OCI-LY7 (cell line): ENCODE measurements at regions not wholly inside any gene's neighbourhood (a gene's known extent, or its start where the extent isn't known, plus 50 kb on each side); places are given as distances from the start of the nearest gene placed in this dataset.

Experiments used
- BruUV-seq: library from RNA; stranded (reverse); fragments of 400-500 nt; replicated peaks from 2 replicates; lab custom pipeline; 2021; lab: Mats Ljungman, UMichigan
- CTCF ChIA-PET: fragments of 300-600 bp; sonication (Branson Sonifier 250); formaldehyde crosslinking; loops from one replicate; lab custom pipeline; 2022; ENCODE audit warnings: antibody characterized with exemption; ENCODE audit not compliant: unreplicated experiment; lab: Charles Lee
- POLR2A ChIA-PET: fragments of 300-600 bp; sonication (Branson Sonifier 250); formaldehyde crosslinking; loops from one replicate; lab custom pipeline; 2022; ENCODE audit warnings: antibody characterized with exemption; lab: Charles Lee
- DNase-seq: peaks from one replicate; pipeline ENCODE4 v3.0.0-alpha.2; 2015; ENCODE audit warnings: low spot score
- H2AFZ ChIP-seq: fragments of 200-600 bp; sonication (generic), shearing (Covaris generic); 2 replicates; pipeline ENCODE4 v1.6.1; 2014; ENCODE audit warnings: mild to moderate bottlenecking, antibody characterized with exemption, low read length, moderate library complexity
- H3K27ac ChIP-seq: fragments of 200-600 bp; sonication (generic); 2 replicates; pipeline ENCODE4 v1.5.1; 2014; ENCODE audit warnings: mixed run types, low read depth, mild to moderate bottlenecking, moderate library complexity, low read length, inconsistent platforms; ENCODE audit not compliant: poor library complexity, severe bottlenecking
- H3K36me3 ChIP-seq: fragments of 200-600 bp; sonication (generic); 2 replicates; pipeline ENCODE4 v1.6.1; 2014; ENCODE audit warnings: mild to moderate bottlenecking, antibody characterized with exemption, low read length, moderate library complexity, mixed read lengths; ENCODE audit not compliant: insufficient read depth
- H3K4me1 ChIP-seq: fragments of 200-600 bp; sonication (generic); 2 replicates; pipeline ENCODE4 v1.5.1; 2014; ENCODE audit warnings: mild to moderate bottlenecking, low read length; ENCODE audit not compliant: insufficient read depth, poor library complexity, severe bottlenecking
- H3K4me2 ChIP-seq: fragments of 200-600 bp; sonication (generic); 2 replicates; pipeline ENCODE4 v1.6.1; 2014; ENCODE audit warnings: mild to moderate bottlenecking, low read length
- H3K4me3 ChIP-seq: fragments of 200-600 bp; sonication (generic); 2 replicates; pipeline ENCODE4 v1.5.1; 2014; ENCODE audit warnings: mild to moderate bottlenecking, low read depth, low read length; ENCODE audit not compliant: poor library complexity, severe bottlenecking
- H3K79me2 ChIP-seq: fragments of 200-600 bp; sonication (generic); 2 replicates; pipeline ENCODE4 v1.6.1; 2016; ENCODE audit warnings: low read depth, mild to moderate bottlenecking, low read length, moderate library complexity, mixed read lengths; ENCODE audit not compliant: insufficient read depth
- H3K9me2 ChIP-seq: fragments of 200-600 bp; sonication (generic); 2 replicates; pipeline ENCODE4 v1.6.1; 2016; ENCODE audit warnings: mild to moderate bottlenecking, low read length, mixed read lengths; ENCODE audit not compliant: insufficient read depth
- H3K9me3 ChIP-seq: fragments of 200-600 bp; sonication (generic); 2 replicates; pipeline ENCODE4 v1.6.1; 2014; ENCODE audit warnings: mild to moderate bottlenecking, mixed run types, low read length, mixed read lengths
- H4K20me1 ChIP-seq: fragments of 200-600 bp; sonication (generic); 2 replicates; pipeline ENCODE4 v1.6.1; 2014; ENCODE audit warnings: mild to moderate bottlenecking, antibody characterized with exemption, low read length, moderate library complexity, mixed read lengths; ENCODE audit not compliant: insufficient read depth
- CTCF ChIP-seq: fragments of 200-600 bp; sonication (generic); conservative IDR thresholded peaks from 2 replicates; pipeline ENCODE4 v1.5.1; 2014; ENCODE audit warnings: mild to moderate bottlenecking, antibody characterized with exemption, low read length, moderate library complexity, mixed read lengths
- EZH2phosphoT487 ChIP-seq: fragments of 200-600 bp; sonication (generic); IDR thresholded peaks from 2 replicates; pipeline ENCODE4 v1.6.1; 2018; ENCODE audit warnings: low read depth, borderline replicate concordance, mild to moderate bottlenecking, mixed run types, antibody characterized with exemption, low read length, moderate library complexity, mixed read lengths
- intact Hi-C: fragments of 100-400 bp; cut with micrococcal nuclease; formaldehyde crosslinking; loops from one replicate; pipeline ENCODE4 v1.10.0; 2022; ENCODE audit not compliant: unreplicated experiment

GRCh38 chr2:120959426-120959825 is 223.8 kb downstream of the GLI2 start:
- intact Hi-C loops: loop anchor here (10.0 kb wide), 2 partner anchors 115 to 265 kb away; no protein-coding TSS in a partner anchor
- H3K36me3 ChIP-seq: no peaks in the 10 kb centered on the region
- H3K4me1 ChIP-seq: peaks cover 8% of the 10 kb centered on the region
- no peak overlapping the region for H3K27ac ChIP-seq
- no peak overlapping the region for H3K4me2 ChIP-seq
- no peaks in the 10 kb centered on the region for H3K9me3 ChIP-seq
- TF ChIP-seq CTCF (no peak), EZH2phosphoT487 (no peak)
- no peak overlapping the region for H3K4me3 ChIP-seq
- no peak overlapping the region for H2AFZ ChIP-seq
- ChIA-PET CTCF (interaction anchor here (0.6 kb wide), 1 partner anchor 93 kb away, joined by 4 read pairs; no protein-coding TSS in a partner anchor), POLR2A (no interaction called here)
- BruUV-seq: no TSS peak
- no peaks in the 10 kb centered on the region for H4K20me1 ChIP-seq
- H3K9me2 ChIP-seq: no peaks in the 10 kb centered on the region
- no peaks in the 10 kb centered on the region for H3K79me2 ChIP-seq
- no peak for DNase-seq

DNA sequence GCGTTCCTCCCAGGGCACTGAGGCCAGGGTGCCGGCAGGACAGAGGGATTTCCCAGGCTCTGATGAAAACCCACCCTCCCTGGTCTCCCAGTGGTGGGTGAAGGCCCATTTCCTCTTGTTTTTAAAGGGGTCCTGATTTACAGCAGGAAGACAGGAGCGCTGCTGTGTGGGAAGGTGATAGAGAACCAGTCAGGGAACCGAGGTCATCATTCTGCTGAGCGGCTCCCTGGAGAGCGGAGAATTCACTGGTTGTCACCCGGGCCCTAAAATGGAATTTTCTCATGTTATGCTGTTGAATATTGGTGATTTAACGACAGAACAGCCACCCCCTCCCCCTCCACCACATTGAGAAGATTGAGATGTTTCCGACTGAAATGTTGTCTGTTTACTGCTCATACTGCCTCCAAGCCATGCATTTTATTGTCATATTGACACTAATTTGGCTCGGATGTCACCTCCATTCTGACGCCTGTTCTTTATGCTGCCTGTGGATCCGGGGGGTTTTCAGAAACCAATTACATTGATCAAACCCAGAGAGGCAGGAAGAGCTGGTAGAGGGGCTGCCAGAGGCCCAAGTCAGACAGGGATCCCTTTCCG is 225.2 kb downstream of the GLI2 start:
- ChIA-PET CTCF (no interaction called here), POLR2A (no interaction called here)
- no peak overlapping the region for H3K4me2 ChIP-seq
- H4K20me1 ChIP-seq: no peaks in the 10 kb centered on the region
- no peaks in the 10 kb centered on the region for H3K79me2 ChIP-seq
- no peak overlapping the region for H3K27ac ChIP-seq
- no peaks in the 10 kb centered on the region for H3K9me3 ChIP-seq
- peaks cover 8% of the 10 kb centered on the region for H3K4me1 ChIP-seq
- H3K9me2 ChIP-seq: no peaks in the 10 kb centered on the region
- DNase-seq: no peak
- H2AFZ ChIP-seq: no peak overlapping the region
- TF ChIP-seq EZH2phosphoT487 (no peak), CTCF (no peak)
- H3K36me3 ChIP-seq: no peaks in the 10 kb centered on the region
- no peak overlapping the region for H3K4me3 ChIP-seq
- no TSS peak for BruUV-seq
- intact Hi-C loops: no loop called here

DNA sequence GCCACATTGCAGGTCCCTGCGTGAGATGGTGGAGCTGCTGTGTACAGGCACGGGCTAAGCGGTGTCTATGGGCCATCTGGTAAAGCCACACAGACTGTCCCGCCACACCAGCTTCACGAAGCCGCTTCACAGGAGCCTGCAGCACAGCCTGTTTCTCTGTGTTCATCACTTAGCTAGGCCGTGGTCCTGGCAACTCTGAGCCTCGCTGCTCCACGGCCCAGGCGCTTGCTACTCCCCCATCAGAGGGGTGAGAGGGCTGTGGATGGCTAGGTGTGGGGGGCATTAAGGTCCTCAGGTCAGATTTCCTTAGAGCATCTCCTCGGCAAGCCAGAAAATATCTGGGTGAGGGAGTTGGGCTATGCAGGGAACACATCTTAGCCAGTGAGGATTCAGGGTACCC is 225.7 kb downstream of the GLI2 start:
- intact Hi-C loops: no loop called here
- Histone ChIP-seq H3K4me1 (peaks cover 8% of the 10 kb centered on the region), H2AFZ (no peak overlapping the region), H4K20me1 (no peaks in the 10 kb centered on the region), H3K4me3 (no peak overlapping the region), H3K36me3 (no peaks in the 10 kb centered on the region), H3K9me2 (no peaks in the 10 kb centered on the region), H3K4me2 (no peak overlapping the region), H3K27ac (no peak overlapping the region), H3K9me3 (no peaks in the 10 kb centered on the region), H3K79me2 (no peaks in the 10 kb centered on the region)
- no peak for DNase-seq
- no TSS peak for BruUV-seq
- POLR2A ChIA-PET: no interaction called here
- CTCF ChIA-PET: interaction anchor here (0.6 kb wide), 1 partner anchor 118 kb away, joined by 3 read pairs; no protein-coding TSS in a partner anchor
- TF ChIP-seq EZH2phosphoT487 (no peak), CTCF (no peak)
